HG02973 (cell line): ENCODE measurements at regions not wholly inside any gene's neighbourhood (a gene's known extent, or its start where the extent isn't known, plus 50 kb on each side); places are given as distances from the start of the nearest gene placed in this dataset.

Source experiments
- ATAC-seq: cut with Tn5 transposase; IDR thresholded peaks from one replicate; pipeline ENCODE4 v1.9.1; 2021; ENCODE audit warnings: moderate library complexity; ENCODE audit not compliant: unreplicated experiment

DNA sequence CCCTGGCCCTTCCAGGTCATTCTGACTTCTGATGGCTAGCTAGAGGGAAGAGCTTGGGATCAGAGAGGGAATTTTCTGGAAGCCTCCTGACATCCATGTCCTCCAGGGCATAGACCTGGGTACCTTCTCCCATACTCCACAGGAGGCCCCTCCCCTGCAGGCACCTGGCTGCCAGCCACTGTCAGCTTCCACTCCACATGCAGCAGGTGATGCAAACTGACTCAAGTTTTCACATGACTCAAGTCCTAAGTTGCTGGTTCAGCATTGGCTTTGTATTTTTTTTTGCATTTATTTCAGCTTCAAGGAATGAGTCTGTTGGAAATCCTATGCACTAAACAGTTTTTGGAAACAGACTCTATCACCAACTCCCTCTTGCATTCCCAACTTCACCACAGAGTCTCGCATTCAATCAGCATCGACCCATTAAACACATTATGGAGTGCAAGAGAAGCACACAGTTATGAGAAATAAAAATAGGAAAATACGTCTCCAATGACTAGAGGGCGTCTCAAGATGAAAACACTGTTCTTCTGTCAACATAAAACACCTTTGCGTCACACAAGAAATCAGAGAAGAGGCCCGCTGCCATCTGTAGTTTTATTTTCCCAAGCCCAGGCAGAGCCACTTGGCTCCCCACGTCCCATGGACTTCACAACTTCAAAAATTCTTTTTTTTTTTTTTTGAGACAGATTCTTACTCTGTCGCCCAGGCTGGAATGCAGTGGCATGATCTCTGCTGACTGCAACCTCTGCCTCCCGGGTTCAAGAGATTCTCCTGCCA is 362.6 kb upstream of the MGMT start:
- ATAC-seq: no peak

DNA sequence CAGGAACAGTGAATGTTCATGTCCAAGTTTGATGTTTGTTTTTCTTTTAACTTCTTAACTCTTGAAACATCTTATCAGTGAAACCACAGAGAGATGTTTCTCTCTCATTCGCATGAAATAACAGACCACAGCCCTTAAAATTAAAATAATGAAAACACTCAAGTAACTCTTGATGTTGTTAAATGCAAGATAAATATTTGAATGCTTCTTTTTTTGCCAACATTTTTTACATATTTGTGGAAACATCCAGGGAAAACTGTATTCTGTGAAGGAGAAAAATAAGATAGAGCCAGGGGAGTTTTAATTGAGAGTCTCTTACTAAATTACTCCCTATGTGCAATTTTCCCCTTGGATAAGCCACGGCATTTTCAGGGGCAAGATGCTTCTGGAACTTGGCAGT is 361.8 kb upstream of the MGMT start:
- ATAC-seq: no peak

DNA sequence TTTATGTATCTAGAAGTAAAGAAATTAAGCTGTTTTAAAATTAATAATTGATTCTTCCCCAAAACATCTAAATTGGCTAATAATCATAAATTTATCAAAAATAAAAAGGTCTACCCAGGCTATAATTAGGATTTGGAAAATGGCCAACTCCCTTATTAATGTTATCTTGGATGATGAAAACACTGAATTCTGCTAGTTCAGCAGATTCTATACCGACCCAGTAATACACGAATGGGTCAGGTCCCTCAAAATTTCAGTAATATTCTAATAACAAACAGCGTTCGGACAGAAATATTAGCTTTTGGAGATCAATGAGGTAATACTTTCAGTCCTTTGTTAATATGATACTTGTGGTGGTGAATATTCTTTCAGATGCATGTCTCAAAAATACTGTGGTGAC is 360.7 kb upstream of the MGMT start:
- ATAC-seq: no peak

DNA sequence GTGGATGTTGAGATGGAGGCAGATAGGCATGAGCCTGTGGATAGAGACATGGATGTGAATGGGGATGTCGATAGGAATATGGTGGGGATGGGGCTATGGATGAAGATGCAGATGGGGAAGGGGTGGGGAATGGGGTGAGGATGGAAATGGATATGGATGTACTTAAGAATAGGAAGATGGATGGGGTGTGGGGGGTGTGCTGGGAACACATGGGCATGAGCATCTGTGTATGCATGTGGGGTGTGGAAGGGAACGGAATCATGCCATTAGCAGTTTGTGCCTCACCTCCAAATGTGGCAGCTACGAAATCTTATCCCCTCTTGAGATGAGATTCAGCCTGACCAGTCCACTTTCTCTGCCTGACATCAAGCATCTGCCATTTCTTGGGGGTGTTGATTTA is 359.5 kb upstream of the MGMT start:
- no peak for ATAC-seq

DNA sequence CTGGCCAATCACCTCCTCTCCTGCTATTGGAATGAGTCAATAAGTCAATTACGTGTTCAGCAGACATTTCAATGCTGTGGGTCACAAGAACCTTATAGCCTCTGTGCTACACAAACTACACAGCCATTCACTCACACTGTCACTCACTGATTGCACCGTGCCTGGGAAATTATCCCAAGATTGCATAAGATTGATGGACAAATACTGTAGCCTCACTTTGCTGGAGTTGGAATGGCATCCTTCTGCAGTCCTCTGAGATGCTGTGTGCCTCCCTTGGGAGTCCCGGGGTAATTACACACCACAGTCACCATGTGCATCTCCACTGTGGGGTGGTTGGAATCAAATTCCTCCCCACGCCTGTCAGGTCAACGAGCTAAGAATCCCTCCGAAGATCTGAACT is 358.7 kb upstream of the MGMT start:
- ATAC-seq: no peak

DNA sequence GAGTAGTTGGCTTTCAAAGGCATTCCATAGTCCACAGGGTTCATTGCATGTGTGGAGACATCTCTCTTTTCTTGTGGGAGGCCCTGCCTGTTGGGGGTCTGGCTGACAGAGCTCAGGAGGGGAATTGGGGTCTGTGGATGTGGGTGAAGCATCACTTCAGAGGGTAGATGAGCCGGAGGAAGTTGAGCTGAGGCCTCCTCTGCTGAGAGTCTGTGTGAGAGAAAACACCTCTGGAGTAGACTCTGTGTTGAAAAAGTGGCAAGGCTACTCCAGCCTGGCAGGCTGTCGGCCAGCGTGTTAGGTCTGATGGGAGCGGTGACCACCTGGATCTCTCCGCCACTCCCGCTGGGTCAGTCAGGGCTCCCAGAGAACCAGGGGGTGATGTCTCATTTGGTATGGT is 358.0 kb upstream of the MGMT start:
- ATAC-seq: no peak

DNA sequence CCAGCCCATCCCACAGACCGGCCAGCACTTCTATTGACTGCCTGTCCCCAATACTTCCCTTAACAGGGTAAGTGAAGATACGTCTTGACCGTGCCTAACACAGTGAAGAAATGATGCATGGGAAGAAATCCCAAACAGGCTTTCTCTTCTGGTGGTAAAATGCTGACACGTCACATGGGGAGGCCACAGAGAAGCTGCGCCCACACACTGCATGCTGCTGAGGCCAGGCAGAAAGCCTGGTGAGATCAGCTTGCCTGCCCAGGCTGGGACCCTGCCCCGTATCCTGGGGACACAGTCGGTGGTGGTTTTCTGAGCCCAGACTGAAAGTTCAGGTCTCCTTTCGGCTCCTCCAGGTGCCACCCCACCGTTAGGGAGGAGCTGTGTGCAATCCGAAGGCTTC is 356.3 kb upstream of the MGMT start:
- ATAC-seq: no peak

DNA sequence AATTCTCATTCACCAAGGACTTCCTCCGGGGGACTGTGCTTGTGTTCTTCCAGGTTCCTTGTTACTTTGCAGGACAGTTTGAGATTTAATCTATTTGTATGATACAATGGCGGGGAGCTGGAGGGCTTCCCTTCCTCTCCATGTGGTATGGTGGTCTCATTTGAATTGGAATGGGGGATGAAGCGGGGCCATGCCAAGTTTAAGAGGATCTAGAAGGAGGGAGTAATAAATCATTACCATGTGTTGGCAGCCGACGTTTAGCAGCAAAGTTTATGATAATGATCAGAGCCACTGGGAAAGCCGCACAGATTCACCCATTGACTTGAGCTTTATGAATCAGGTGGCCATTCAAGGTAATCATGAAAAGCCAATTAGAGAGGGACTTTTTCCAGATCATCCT is 355.1 kb upstream of the MGMT start:
- no peak for ATAC-seq

DNA sequence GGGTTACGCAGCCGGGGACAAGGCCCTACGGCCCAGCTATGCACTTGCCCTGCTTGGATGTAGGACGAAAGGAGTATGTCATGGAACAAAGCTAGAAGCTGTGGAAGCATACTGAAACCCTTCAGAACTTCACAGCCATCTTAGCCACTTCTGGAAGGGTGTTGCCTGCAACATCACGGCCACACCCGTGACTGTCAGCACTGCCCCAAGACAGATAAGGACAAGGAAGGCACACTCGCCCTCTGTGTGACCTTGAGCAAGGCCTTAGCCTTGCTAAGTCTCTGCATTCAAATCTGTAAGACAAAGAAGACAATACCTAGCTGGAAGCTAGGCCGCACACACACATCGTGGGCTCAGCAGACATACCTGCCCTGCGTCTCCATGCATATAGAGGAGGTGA is 352.5 kb upstream of the MGMT start:
- ATAC-seq: no peak

DNA sequence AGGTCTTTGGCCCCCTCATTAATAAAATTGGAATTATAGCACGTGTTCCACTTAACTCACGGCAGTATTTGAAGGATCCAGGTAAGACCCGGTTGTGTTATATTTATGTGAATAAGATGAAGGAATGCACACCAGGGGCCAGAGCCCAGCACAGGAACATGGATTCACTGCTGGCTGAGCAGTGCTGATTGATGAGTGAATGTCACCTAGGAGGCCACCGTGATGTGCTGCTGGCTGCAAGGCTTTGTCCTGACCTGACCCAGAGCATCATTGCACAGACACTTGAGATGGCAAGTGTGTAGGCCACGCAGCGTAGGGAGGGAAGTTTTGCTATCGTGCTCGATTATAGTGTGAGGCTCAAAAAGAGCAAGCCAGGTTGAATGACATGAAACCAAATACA is 350.7 kb upstream of the MGMT start:
- no peak for ATAC-seq

DNA sequence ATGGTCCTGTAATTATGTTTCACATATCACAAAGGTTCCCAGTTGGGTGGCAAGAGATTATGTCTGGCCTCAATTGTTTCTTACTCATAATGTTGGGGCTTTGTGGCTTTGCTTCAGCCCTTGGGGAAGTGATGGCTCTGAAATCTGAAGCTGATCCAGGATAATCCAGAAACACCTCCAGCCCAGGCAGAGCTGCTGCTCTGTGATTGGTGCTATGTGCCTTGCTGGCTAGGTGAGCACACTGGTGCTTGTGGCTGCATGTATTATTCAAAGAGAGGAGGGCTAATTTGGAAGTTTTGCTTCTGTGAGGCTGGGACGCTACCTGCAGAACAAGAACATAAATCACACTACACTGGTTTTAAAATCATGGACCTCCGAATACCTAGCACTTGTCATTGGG is 346.6 kb upstream of the MGMT start:
- ATAC-seq: no peak

DNA sequence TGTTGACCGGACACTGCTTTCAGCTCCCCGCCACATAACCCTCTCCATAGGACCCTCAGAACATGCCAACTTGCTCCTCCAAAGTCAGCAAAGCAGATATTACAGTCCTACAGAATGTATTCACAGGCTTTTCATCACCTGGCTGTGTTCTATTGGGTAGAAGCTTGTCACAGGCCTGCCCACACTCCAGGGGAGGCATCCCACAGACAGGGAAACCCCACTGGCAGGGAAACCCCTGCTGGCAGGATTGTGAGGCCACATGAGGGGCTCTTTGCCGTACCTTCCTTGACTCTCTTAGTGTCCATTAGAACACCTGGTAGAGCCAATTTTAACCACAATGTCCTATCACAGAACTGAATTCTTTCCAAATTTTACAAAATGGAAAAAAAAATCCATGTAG is 344.2 kb upstream of the MGMT start:
- no peak for ATAC-seq

DNA sequence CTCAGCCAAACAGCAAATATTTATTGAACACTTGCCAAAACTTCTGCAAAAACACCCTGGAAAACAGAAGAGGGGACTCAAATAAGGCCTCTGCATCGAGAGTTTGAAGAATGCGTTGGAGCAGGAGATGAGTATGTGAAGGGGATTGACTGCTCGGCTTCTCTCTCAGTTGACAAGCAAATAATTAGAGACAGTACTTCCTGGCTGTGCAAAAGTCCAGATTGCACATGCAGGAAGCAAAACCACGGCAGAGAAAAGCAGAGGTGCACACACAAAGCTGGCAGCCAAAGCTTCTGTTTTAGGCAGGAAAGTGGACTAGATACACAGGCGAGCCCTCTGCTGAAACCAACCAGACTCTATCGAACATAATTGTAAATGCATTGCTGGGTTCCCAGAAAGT is 343.6 kb upstream of the MGMT start:
- ATAC-seq: no peak

DNA sequence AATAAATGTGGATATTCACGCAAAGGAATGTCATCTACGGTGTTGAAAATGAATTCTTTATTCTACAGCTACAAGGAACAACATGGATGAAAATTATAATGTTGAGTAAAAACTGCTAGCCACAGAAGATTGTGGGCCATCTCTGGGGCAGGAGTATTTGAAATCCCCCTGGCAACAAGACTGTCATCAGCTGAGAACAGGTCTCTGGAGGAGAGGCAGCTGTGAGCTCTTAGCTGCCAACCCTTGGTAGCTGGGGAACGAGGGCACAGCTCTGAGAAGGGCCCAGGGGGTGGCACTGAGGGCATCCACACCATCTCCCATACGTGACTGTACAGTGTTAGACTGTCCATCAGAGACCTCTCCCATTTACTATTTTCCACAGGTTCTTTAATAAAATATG is 340.1 kb upstream of the MGMT start:
- no peak for ATAC-seq

DNA sequence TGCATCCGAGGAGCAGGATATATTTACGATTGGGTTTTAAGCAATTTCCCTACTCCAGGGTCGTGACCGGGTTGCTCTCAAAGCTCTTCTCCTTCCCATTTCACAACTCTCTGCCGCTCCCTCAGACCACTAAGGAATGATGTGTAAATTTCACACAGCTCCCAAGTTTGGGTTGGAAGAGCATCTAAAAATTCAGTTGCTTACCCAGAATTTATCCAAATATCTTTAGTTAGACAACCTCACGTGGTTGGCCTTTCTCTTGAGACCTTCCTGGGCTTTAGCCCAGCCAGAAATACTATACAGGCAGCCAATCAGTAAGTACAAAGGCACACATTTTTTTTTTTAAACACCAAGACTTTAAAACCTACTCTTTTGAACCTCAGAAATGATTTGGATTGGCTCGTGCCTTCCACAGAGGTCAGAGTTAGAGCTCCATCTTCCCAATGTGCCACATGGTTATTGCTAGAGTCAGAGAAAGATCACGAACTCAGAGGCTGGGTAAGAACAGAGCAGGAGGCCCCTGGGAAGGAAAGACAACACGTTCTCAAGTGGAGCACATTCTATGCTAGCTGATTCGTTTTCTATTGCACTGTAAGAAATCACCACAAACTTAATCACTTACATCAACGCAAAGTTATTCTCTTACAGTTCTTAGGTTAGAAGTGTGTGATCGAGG is 335.4 kb upstream of the MGMT start:
- ATAC-seq: no peak

DNA sequence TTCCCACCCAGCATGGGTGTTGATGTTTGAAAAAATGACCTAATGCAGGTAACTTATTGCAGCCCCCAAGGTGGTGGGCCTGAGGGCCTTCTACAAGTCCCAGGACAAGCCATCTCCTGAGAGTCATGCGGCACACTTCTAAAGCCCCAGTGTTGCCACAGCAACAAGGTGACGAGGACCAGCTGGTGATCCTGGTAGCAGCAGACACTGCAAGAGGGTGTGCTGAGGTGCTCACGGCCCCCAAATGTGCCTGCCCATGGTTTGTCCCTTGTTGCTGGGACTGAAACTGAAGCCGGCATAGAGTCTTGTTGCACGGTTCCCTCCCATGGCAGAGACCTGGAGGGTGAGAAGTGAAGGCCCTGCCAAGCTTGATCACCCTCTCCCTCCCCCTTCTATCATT is 333.2 kb upstream of the MGMT start:
- no peak for ATAC-seq

DNA sequence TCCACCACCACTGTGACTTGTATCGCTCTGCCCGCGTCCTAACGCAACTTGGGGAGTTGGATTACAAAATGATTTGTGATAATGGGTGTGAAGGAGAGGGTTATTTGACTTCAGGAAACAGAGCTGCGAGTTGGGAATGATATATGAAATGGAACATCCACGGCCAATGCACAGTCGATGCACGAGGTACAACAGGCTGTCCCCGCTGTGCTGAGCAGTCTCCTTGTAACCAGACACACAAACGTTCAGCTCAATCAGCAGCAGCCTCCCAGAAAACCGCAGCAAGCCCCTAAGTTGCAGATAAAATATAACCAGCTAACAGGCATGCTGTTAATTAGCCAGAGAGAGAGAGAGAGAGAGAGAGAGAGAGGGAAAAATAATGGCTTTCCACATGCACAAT is 332.7 kb upstream of the MGMT start:
- no peak for ATAC-seq

DNA sequence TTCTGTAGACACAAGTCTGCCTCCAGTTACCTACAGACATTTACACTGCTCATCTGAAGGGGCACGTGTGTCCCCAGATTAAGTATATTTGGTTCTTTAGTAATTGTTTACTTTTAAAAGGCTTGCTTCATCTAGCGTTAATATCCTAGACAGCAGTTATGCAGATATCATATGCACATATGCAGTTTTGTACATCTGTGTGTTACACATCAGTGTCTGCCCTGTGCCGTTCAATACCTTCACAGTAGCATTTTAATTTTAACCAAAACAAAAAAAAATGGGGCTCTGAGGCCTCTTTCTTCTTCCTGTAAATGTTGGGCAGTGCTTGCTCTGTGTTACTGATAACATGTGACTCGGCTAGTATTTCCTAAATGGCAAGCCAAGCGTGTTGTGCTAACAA is 331.4 kb upstream of the MGMT start:
- no peak for ATAC-seq

DNA sequence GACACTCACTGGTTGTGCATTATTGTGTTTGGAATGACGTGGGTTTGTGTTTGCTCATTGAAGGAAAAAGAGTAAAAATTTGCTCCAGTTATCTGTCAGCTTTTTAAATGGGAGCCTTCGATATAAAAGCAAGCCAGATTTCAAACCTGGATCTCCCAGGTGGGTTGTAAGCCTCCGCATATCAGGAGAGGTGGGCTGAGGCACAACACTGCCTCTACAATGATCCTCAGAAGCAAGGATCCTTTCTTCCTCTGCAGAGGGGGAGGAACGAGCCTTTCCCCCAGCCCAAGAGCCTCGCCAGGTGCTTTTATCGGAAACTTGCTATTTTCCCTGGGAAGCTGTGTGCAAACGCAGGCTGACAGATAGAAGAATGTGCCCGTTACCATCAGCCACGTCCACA is 331.0 kb upstream of the MGMT start:
- ATAC-seq: no peak

DNA sequence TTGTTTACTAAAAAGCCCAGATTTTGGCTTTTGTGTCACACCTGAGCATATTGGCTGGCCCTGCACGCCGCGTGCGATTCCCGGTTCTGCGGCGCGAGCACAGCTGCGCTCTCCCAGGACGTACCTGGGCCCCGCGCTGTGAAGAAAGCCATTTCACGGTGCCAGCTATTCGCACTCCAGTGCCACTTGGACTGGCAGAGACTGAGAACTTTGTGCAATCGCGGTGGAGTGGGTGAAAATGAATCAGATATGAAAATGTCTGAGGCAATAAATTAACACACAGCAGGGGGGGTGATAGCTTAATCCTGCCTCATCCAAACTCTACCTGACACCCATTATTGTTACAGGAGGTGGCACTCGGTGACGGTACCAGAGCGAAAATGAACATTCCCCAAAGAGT is 330.1 kb upstream of the MGMT start:
- ATAC-seq: no peak

DNA sequence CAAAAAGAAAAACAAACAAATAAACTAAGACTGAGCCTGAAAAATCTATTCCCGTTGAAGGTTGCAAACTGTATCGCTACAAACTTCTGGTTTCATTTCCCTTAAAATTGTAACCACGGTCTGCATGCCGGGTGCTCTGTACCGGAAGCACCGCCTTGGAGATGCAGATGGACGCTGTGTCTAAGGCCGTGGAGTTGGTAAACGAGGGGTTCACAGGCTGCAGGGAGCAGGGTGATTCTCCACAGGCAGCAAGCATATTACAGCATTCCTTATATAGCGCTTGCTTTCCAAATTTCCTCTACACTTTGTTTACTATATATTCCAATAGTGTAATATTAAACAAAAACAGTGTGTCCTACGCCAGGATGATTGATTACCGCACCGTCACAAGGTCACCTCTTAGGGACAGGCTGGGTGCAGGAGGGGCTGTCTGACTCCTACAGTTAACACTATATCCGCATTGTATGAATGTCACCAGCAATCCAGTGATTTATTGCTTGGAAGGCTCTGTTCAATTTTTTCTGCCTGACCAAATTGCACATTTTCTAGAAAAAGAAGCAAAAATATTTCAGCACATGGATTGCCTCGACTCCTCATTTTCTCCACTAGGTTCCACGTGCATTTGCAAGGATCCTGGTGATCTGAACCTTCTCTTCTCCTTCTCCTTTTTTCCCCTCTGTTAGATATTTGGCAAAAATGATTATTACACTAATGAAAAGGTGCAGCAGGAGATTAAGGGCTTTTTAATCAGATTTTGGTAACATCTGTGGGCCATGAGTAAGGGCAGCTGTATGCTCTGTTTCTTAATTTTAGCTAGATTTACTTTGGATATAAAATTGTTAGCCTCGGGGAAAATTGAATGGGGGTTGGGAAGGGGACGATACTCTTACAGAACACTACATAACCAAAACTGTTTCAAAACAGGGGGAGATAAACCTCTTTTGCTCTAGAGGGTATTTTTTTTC is 325.8 kb upstream of the MGMT start:
- no peak for ATAC-seq

DNA sequence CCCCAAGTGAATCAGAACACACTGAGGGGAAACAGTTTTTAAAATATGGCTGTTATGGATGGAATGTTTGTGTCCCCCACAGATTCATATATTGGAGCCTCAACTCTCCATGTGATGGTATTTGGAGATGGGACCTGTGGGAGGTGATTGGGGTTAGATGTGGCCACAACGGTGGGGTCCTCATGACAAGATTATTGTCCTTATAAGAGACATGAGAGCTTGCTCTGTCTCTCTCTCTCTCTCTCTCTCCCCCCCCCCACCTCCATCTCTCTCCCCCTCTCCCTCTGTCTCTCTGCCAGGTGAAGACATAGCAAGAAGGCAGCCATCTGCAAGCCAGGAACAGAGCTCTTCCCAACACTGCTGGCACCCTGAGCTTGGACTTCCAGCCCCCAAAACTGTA is 315.8 kb upstream of the MGMT start:
- no peak for ATAC-seq
